ENCODE measurements at regions not wholly inside any gene's neighbourhood (a gene's known extent, or its start where the extent isn't known, plus 50 kb on each side); places are given as distances from the start of the nearest gene placed in this dataset.

GRCh38 chr2:104434318-104434792 lies 419.6 kb upstream of the POU3F3 start:
- TF ChIP-seq CTCF (IDR thresholded peaks at IDR 0.05; ENCODE audit: insufficient read depth, low read length): no peak
- TF ChIP-seq POLR2AphosphoS5 (IDR thresholded peaks at IDR 0.05; ENCODE audit: low read depth): no peak
- no peak for TF ChIP-seq REST (IDR thresholded peaks at IDR 0.05; ENCODE audit: insufficient replicate concordance, low read depth)
- TF ChIP-seq GABPA (IDR thresholded peaks at IDR 0.05; ENCODE audit: low read depth): no peak
- no peak for TF ChIP-seq SPI1 (IDR thresholded peaks at IDR 0.05; ENCODE audit: borderline replicate concordance, low read depth)

All from HL-60 (cell line).